Vagina (tissue), 2 donors: ENCODE measurements at regions not wholly inside any gene's neighbourhood (a gene's known extent, or its start where the extent isn't known, plus 50 kb on each side); places are given as distances from the start of the nearest gene placed in this dataset.

ENCODE experiments used
- POLR2A ChIP-seq, 2 donors: fragments of 450-650 bp; IDR thresholded peaks; one replicate each; pipeline ENCODE4 v1.6.1; 2017; ENCODE audit warnings: antibody characterized with exemption in 2 of 2, mild to moderate bottlenecking in 2 of 2, moderate library complexity in 2 of 2
- POLR2AphosphoS5 ChIP-seq, 2 donors: sonication (generic); formaldehyde crosslinking; IDR thresholded peaks; one replicate each; pipeline ENCODE4 v1.9.0; 2017; ENCODE audit warnings: antibody characterized with exemption in 2 of 2, mild to moderate bottlenecking in 2 of 2, low read depth in 1 of 2; ENCODE audit not compliant: insufficient read depth in 1 of 2
- TF ChIP-seq, protein P1 (sequence below), 3 experiments: fragments of 450-650 bp in 2 of 3; fragments of 200-600 bp in 1 of 3; sonication (generic) in 1 of 3; IDR thresholded peaks; one replicate each; pipeline ENCODE4 v1.5.1; 2017 to 2019; ENCODE audit warnings: antibody characterized with exemption in 3 of 3, mild to moderate bottlenecking in 2 of 3, moderate library complexity in 2 of 3

DNA sequence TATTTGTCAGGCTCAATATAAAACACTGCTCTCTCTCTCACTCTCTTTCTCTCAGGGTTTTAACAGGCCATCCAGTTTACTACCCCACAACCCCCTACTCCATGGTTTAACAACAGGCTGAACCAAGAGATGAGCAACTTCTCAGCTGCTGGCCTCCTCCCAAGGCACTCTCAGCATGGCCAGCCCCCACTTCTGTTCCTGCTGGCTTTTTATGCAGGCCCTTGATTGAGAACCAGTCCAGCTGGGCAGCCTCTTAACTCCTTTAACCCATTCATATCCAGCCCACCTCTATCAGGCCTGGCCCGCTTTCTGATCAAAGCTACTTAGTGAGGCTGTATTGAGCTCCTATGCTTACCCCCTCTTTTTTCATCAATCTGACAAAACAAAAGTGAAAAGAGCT lies 346.8 kb upstream of the POU3F2 start:
- TF ChIP-seq, protein P1, sequence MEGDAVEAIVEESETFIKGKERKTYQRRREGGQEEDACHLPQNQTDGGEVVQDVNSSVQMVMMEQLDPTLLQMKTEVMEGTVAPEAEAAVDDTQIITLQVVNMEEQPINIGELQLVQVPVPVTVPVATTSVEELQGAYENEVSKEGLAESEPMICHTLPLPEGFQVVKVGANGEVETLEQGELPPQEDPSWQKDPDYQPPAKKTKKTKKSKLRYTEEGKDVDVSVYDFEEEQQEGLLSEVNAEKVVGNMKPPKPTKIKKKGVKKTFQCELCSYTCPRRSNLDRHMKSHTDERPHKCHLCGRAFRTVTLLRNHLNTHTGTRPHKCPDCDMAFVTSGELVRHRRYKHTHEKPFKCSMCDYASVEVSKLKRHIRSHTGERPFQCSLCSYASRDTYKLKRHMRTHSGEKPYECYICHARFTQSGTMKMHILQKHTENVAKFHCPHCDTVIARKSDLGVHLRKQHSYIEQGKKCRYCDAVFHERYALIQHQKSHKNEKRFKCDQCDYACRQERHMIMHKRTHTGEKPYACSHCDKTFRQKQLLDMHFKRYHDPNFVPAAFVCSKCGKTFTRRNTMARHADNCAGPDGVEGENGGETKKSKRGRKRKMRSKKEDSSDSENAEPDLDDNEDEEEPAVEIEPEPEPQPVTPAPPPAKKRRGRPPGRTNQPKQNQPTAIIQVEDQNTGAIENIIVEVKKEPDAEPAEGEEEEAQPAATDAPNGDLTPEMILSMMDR (IDR thresholded peaks at IDR 0.05) = no peak
- TF ChIP-seq POLR2AphosphoS5 (IDR thresholded peaks at IDR 0.05; ENCODE audit: insufficient read depth in 1 of 2, low read depth in 1 of 2) (no peak), POLR2A (IDR thresholded peaks at IDR 0.05) (no peak)
